Midbrain (tissue), 1 donor: ENCODE measurements at regions not wholly inside any gene's neighbourhood (a gene's known extent, or its start where the extent isn't known, plus 50 kb on each side); places are given as distances from the start of the nearest gene placed in this dataset.
"Not testable (repeated sequence)": the region's sequence is repeated elsewhere in the genome, so short reads cannot be mapped to it uniquely, and the experiment has no call there.

Source experiments
- DNase-seq: peaks from one replicate; lab custom pipeline; 2025; lab: John Stamatoyannopoulos, UW

GRCh38 chr3:40645883-40646282, 121.1 kb downstream of the ZNF621 start:
- DNase-seq, result no peak

DNA sequence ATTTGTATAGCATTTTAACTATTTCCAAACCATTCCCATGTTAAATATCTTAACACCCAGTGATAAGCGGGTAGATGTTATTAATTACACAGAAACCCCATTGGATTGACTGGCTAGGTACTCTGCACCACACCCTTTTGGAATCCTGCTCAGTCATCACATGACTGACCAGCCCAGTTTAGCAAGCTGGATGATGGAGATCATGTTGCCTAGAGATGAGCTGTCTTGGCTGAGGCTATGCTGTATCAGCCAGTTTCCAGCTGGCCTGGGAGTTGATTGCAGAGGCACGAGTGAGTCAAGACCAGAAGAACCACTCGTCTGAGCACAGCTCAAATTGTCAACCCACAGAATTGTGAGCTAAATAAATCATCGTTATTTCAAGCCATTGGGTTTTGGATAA, 124.6 kb downstream of the ZNF621 start:
- no peak for DNase-seq

DNA sequence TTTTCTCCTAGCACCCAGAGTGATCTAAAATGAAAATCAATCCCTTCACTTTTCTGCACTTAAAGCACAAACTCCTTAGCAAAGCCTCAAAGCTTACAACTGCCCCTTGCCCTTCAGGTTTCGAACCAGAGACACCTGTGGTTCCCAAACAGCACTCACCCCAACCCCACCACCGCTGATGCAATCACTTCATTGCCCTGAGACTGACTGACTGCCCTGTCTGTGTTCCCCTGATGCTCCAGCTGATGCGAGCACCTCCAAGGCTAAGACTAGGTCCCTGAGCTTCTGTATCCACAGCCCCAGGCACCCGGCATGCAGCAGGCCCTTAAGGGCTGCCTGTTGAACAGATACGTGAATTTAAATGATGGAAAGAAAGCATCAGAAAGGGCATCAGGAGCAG, 127.3 kb downstream of the ZNF621 start:
- DNase-seq, result no peak

GRCh38 chr3:40653001-40653400, 128.2 kb downstream of the ZNF621 start:
- no peak for DNase-seq

DNA sequence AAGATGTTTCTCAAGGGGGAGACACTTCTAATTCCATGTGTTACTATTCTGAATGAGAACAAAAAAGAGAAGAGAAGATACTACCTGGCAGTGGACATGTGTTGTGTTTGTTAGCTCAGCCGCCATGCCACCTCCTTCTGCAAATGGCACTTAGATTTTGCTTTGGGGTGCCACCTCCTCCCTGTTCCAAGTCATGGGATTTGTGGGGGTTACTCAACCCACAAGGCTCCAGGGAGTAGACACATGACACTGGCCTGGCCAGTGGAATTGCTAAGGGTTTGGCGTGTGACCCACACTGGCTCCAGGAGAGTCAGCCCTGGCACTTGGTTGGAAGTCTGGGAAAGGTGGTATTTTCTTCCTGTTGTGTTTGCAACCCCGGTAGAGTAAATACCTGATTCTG, 129.1 kb downstream of the ZNF621 start:
- DNase-seq, result no peak

GRCh38 chr3:40655551-40655950, 130.8 kb downstream of the ZNF621 start:
- no peak for DNase-seq

- no peak for DNase-seq
Measured at GRCh38 chr3:40657623-40658022, 132.9 kb downstream of the ZNF621 start.

GRCh38 chr3:40658305-40658704, 133.5 kb downstream of the ZNF621 start:
- DNase-seq, result no peak

DNA sequence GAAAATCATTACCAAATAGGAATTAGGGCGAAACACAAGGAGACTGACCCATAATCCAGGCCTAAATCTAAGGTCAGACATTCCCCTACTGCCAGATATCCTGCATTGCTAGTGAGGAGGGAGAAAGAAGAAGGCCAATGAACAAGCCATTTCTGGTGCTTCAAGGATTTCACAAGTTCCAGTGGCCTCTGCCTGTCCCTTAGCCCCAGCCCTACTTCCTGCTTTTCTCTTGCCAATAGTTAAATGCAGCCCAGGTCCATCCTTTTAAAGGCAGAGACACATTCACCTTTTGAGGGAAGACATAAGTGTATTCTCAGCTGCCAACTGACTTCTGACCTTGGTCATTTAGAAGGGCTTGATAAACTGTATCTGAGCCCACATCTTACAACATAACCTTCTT, 135.8 kb downstream of the ZNF621 start:
- no peak for DNase-seq

- DNase-seq, result no peak
Measured at GRCh38 chr3:40661284-40661683, 136.5 kb downstream of the ZNF621 start.

- DNase-seq, result no peak
Measured at GRCh38 chr3:40663280-40663679, 138.5 kb downstream of the ZNF621 start.

DNA sequence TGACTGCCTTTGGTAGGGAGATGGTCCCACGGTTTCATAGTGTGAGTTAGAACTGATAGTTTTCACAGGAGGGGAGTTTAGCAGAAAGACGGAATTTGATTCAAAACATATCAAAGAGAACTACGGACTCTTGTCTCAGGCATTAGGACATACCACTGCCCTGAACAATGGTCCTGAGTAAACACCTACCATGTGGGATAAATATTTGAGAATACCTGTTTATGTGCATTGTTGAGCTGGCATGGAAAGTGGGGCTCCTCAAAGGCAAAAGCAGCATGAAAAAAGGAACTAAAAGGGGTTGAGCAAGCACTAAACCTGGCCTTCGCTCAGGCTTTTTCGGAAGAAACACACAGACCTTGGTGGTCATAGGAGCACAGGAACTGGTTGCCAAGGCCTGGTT, 144.4 kb downstream of the ZNF621 start:
- DNase-seq, result no peak

DNA sequence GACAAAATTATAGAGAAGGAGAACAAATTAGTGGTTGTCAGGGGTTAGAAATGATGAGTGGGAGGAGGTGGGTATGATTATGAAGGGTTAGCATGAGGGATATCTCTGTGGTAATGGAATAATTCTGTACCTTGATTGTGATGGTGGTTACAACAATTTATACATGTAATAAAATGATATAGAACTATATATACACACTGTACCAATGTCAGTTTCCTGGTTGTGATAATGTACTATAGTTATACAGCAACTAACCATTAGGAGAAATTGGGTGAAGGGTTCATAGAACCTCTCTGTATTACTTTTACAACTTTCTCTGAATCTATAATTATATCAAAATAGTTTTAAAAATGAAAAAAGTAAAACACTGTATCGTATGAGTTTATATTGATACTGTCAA, 148.1 kb downstream of the ZNF621 start:
- DNase-seq, result no peak

- DNase-seq, result no peak
Measured at GRCh38 chr3:40677321-40677720, 152.6 kb downstream of the ZNF621 start.

GRCh38 chr3:40677749-40678148, 153.0 kb downstream of the ZNF621 start:
- no peak for DNase-seq

DNA sequence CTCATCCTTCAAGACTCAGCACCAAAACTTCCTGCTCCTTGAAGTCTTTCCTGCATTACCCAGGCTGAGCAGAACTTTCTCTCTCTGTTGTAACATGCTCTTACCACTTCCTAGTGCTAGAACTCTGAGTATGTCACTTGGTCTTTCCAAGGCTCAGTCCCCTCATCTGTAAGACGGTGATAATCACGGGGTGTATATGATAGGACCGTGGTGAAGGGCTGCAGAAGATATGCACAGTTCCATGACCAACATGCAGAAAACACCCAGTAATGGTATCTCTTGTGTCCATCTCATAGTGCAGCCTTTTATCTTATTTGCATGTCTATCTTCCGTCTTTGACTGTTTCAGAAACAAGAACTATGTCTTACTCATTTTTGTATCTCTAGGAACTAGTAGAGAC, 154.5 kb downstream of the ZNF621 start:
- DNase-seq, result no peak

DNA sequence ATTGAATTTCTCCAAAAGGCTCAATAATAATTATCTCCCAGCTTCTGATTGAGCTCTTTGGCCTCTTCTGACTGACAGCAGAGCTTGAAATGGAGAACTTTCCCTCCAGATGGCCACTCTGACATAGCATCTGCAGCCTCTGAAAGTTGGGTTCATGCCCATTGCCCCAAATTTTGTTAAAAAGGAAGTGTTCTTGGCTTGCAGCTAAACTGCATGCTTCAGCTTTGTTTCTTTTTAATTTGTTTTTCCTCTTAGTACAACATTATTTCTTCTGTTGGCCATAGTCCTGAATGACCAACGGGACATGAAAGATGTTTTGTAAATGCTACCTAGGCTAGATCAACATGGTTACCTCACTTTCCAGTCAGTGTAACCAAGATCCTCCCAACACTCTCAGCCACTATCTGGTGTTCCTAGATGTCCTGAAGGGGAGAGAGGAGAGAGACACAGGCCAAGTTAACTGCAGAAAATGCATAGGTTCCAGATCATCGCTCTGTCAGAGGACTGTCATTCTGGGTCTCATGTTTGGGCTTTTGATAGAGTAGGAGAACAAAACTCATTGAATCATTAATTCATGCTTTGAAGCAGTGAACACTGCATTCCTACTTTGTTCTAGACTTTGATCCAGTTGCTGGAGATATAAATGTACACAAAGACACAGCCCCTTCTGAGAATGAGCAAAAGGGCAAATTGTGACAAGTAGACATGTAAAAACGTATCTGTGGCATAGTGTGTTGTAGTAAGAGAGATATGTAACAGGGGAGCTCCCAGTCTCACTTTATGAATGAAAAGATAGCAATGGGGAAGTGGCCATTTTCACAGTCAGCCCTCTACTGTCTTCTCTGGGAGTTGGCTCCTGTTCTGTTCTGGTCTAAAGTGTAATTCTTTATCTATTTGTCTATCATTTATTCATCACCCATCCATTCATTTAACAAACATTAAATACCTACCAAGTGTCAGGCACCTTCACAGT, 156.2 kb downstream of the ZNF621 start:
- DNase-seq, result peak; percentile 38

GRCh38 chr3:40681658-40682055, 156.9 kb downstream of the ZNF621 start:
- DNase-seq, result no peak

GRCh38 chr3:40689837-40690236, 165.1 kb downstream of the ZNF621 start:
- no peak for DNase-seq

DNA sequence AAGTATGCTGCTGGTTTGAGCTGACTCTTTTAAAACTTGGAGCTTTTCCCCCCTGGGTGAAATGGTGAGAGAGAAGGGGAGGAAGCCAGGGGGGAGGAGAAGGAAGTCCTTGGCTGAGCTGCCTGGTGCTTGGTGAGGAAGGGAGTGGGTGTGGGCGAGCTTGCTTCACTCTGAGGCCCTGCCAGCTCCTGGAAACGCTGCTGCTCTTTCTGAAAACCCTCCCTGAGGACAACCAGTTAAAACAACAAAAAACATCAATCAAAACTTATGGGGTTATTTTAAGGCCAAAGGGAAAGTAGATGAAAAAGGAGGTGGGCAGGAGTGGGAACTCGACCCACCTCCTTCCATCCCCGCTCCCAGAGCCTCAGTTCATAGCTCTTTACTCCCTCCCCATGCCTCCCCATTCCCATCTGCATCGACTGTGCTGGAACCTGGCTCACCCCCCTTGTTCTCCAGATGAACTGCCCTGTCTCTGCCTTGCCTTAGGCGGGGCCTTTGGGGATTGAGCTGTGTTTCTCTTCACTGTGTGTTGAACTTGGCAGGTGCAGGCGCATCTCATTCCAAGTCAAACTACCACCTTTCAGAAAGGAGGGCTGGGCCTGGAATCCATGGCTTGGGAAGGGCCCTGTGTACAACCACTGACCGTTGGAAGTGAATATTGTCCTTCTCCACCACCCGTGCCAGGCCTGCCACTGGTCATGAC, 166.1 kb downstream of the ZNF621 start:
- DNase-seq, result peak; percentile 56

DNA sequence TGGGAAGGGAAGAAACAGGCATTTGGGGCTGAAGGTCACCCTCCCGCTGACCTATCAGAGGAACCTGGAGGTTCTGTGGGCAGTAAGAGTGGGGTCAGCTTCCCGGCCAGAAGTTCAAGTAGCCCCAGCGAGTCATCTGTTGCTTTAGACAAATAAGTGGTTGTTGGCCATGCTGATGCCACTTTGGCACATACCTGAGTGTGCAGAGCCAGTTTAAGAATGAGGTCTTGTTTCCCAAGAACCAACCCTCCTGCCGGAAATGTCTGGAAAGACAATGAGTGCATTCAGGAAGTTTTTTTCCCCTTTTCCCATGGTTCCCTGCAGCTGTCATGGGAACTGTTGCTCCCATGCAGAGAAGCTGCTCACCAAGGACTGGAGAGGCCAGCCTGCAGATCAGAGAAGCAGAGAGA, 166.7 kb downstream of the ZNF621 start:
- DNase-seq, result peak; percentile 56

GRCh38 chr3:40695848-40696247, 171.1 kb downstream of the ZNF621 start:
- DNase-seq, result no peak

GRCh38 chr3:40698611-40699010, 173.9 kb downstream of the ZNF621 start:
- not testable (repeated sequence) for DNase-seq
